Activated CD4-positive, alpha-beta memory T cell treated with anti-CD3 and anti-CD28 coated beads for 36 hours (primary cell): ENCODE measurements at regions not wholly inside any gene's neighbourhood (a gene's known extent, or its start where the extent isn't known, plus 50 kb on each side); places are given as distances from the start of the nearest gene placed in this dataset.

Experiments
- CTCF ChIA-PET: fragments of 350-600 bp; sonication (Branson Sonifier 250); formaldehyde crosslinking; loops from one replicate; lab custom pipeline; 2021; ENCODE audit warnings: antibody characterized with exemption, inconsistent platforms; lab: Charles Lee
- POLR2A ChIA-PET: fragments of 350-600 bp; sonication (Branson Sonifier 250); formaldehyde crosslinking; loops from one replicate; lab custom pipeline; 2021; ENCODE audit warnings: antibody characterized with exemption; lab: Charles Lee
- DNase-seq: peaks from one replicate; pipeline ENCODE4 v3.0.0-alpha.2; 2020
- H3K27ac Mint-ChIP-seq: one replicate; pipeline ENCODE4 v1.8.0; 2021; ENCODE audit warnings: mixed read lengths
- H3K27me3 Mint-ChIP-seq: one replicate; pipeline ENCODE4 v1.8.0; 2021; ENCODE audit warnings: mixed read lengths
- H3K36me3 Mint-ChIP-seq: one replicate; pipeline ENCODE4 v1.8.0; 2021; ENCODE audit warnings: mixed read lengths
- H3K4me1 Mint-ChIP-seq: one replicate; pipeline ENCODE4 v1.8.0; 2021; ENCODE audit warnings: low read depth, mixed read lengths
- H3K4me3 Mint-ChIP-seq: one replicate; pipeline ENCODE4 v1.8.0; 2021; ENCODE audit warnings: mild to moderate bottlenecking, mixed read lengths
- H3K9me3 Mint-ChIP-seq: one replicate; pipeline ENCODE4 v1.8.0; 2021; ENCODE audit warnings: mixed read lengths
- intact Hi-C: fragments of 100-400 bp; cut with micrococcal nuclease; formaldehyde crosslinking; loops from one replicate; pipeline ENCODE4 v1.15.1; 2023

DNA sequence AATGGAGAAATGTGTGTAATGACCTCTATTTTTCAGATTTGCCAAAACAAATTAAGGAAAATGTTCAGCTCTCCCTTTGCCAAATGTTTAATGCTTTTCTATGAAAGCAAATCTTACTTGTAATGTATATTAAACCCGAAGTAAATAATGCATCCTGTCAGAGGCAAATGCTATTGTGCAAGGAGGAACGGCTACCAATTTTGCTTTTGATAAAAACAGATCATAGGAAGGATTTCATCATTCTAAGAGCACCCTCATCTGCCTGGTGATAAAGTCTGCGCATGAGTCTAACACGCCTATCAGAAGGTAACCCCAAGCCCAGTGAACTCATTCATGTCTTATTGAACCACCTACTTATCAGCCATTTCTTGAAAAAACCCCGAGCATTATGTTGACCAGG is 412.4 kb upstream of the MKI67 start:
- no peaks in the 10 kb centered on the region for H3K9me3 Mint-ChIP-seq
- CTCF ChIA-PET, result no interaction called here
- no peak for DNase-seq
- no peaks in the 10 kb centered on the region for H3K4me1 Mint-ChIP-seq
- no peaks in the 10 kb centered on the region for H3K36me3 Mint-ChIP-seq
- H3K27ac Mint-ChIP-seq, result no peak overlapping the region
- intact Hi-C loops, result no loop called here
- H3K27me3 Mint-ChIP-seq, result peaks cover 25% of the 10 kb centered on the region
- H3K4me3 Mint-ChIP-seq, result no peak overlapping the region
- POLR2A ChIA-PET, result no interaction called here

DNA sequence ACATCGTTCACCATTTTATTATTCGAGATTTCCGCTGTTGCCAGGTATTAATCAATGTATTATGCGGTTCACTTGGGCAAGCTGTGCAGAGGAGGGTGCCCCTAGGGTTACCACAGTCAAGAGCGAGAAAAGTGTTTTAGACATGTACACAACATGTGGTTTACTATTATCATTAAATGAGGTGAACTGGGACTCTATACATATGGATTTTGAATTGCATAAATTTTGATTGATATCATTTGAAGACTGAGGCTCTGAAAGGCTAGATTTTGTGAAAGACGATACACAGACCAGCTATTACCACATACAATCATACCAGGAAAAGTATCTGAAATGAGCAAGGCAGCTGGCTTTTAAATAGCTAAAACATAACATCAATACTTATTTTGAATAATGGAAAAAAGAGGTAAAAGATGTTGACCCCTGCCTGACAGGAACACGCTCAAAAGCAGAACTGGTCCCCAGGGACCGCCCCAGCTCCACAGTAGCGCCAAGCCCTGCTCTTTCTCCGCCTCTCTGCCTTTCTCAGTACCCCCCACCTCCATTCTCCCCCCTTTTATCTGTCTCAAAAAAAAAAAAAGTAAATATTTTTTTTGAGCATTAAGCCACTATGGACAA is 413.4 kb upstream of the MKI67 start:
- POLR2A ChIA-PET, result no interaction called here
- intact Hi-C loops, result no loop called here

DNA sequence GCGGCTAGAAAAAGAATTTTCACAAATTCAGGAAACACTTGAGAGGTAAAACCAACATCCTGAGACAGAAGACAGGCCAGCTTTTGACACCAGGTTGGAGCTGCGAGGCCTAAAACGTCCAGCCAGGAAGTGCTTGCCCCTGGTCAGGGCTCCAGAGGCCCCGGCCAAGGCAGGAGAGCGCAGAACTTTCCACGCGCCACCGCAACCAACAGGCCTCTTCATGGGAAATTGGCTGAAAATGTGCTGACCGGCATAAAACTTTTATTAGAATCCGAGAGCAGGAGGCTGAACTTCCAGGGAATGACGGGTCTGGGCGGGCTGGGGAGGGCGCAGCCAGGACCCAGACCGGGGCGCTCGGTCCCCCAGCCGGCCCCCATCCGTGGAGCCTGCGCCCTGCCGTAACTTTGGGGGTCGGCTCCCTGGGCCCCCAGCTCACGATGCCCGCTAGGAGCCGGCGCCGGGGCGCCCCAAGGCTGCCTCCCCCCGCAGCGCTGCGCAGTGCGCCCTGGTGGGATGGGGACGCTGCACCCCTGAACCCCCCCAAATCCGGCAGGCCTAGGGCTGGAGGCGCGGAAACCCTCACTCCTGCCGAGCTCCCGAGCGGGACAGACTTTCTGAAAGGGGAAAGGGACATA is 414.0 kb upstream of the MKI67 start:
- H3K27me3 Mint-ChIP-seq, result peaks cover 23% of the 10 kb centered on the region
- DNase-seq, result no peak
- H3K4me3 Mint-ChIP-seq, result no peak overlapping the region
- no peak overlapping the region for H3K27ac Mint-ChIP-seq
- no peaks in the 10 kb centered on the region for H3K36me3 Mint-ChIP-seq
- H3K9me3 Mint-ChIP-seq, result no peaks in the 10 kb centered on the region
- H3K4me1 Mint-ChIP-seq, result no peaks in the 10 kb centered on the region
- CTCF ChIA-PET, result no interaction called here
- POLR2A ChIA-PET, result no interaction called here
- intact Hi-C loops, result no loop called here

More for the DNA sequence above, 413.4 kb upstream of the MKI67 start:
- CTCF ChIA-PET, result no interaction called here
- Mint-ChIP-seq H3K27ac (no peak overlapping the region), H3K4me3 (no peak overlapping the region), H3K9me3 (no peaks in the 10 kb centered on the region), H3K27me3 (peaks cover 25% of the 10 kb centered on the region), H3K36me3 (no peaks in the 10 kb centered on the region), H3K4me1 (no peaks in the 10 kb centered on the region)
- no peak for DNase-seq

DNA sequence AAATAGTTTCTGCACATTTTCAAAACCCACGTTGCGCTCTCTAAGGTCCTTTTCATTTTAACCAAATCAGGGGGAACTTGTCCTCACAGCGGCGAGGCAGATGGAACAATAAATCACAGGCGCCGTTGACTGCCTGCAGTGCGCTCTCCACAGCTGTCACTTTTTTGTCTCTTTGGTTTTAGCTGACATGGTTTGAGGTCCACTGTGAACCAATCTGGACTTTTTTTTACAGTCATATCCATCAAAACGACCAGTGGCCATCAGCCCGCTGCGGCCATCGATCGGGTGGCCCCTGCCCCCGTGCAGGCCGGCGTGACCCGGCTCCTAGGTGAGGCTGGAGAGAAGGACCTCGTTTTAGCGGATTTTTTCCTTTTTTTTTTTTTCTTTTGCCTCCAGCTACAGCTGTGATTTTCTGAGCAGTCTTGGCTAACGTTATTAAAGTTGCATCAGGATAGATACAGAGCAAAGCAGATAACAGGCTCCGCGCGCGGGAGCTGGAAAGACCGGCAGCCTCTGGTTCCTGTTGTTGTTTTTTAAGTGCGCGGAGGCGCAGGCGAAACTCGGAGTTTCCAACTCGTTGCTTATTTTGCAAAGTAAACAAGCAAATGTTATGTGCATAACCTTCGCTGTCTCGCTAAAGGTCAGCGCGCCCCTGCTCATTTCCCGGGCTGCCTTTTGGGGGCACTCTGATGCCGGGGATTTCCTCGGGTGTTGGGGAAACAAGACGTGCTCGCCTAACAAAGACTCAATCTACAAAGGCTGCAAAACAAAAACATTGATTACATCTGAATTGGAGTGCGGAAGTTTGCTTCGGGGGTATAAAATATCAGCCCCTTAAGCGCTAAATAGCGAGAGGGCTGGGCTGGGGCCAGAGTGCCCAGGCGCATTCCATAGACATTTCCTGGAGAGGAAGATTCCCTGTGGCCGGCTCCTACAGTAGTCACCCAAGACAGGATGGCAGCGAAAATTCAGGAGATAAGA is 414.8 kb upstream of the MKI67 start:
- H3K36me3 Mint-ChIP-seq, result no peaks in the 10 kb centered on the region
- POLR2A ChIA-PET, result no interaction called here
- CTCF ChIA-PET, result no interaction called here
- intact Hi-C loops, result no loop called here
- H3K9me3 Mint-ChIP-seq, result no peaks in the 10 kb centered on the region
- no peaks in the 10 kb centered on the region for H3K4me1 Mint-ChIP-seq
- no peak for DNase-seq
- peaks cover 22% of the 10 kb centered on the region for H3K27me3 Mint-ChIP-seq
- H3K27ac Mint-ChIP-seq, result no peak overlapping the region
- H3K4me3 Mint-ChIP-seq, result no peak overlapping the region

DNA sequence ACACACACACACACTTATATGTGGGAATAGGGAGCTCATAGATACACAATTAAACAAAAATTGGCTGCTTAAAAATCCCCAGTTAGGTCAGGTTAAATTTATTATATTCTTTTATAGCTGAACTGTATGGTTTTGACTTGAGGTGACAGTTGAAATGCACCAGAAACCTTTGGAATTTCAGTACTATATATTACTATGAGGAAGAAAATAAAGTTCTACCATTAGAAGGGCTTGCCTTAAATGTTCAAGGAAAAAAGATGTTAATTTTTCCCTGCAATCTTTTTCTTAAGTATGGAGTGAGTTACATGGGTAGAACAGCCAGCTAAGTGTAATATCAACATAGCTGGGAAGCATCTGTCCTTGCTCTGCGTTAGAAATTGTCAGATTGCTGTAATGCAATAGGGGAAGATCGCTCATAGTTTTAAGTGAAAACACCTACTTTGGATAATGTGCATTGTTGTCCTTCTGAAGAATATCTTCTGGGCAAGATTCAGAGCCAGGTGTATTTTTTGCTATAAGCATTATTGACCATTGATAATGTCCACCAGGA is 415.8 kb upstream of the MKI67 start:
- Mint-ChIP-seq H3K4me3 (no peak overlapping the region), H3K36me3 (no peaks in the 10 kb centered on the region), H3K4me1 (no peaks in the 10 kb centered on the region), H3K9me3 (no peaks in the 10 kb centered on the region), H3K27ac (no peak overlapping the region), H3K27me3 (peaks cover 20% of the 10 kb centered on the region)
- DNase-seq, result no peak
- ChIA-PET CTCF (no interaction called here), POLR2A (no interaction called here)
- intact Hi-C loops, result no loop called here

DNA sequence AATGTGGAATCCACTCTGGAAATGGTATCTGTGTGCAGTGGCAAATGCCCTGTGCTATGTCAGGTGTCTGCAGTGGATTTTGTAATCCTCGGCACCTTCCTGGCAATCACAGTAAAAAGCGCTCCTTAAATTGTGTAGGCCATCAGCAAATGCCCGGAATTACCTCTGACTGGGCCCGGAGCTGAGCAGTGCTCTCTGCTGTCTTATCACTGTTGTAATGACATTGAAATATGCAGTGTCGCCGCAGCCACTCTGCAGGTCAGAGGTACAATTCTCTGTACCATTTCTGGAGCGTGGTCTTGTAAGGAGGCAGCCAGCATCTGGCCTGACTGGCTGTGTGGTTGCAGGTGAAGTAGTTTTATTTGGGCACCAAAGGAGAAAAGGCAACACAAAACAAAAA is 416.4 kb upstream of the MKI67 start:
- H3K36me3 Mint-ChIP-seq, result no peaks in the 10 kb centered on the region
- H3K9me3 Mint-ChIP-seq, result no peaks in the 10 kb centered on the region
- ChIA-PET POLR2A (no interaction called here), CTCF (no interaction called here)
- DNase-seq, result no peak
- intact Hi-C loops, result no loop called here
- H3K4me3 Mint-ChIP-seq, result no peak overlapping the region
- H3K27me3 Mint-ChIP-seq, result peaks cover 20% of the 10 kb centered on the region
- H3K4me1 Mint-ChIP-seq, result no peaks in the 10 kb centered on the region
- no peak overlapping the region for H3K27ac Mint-ChIP-seq

DNA sequence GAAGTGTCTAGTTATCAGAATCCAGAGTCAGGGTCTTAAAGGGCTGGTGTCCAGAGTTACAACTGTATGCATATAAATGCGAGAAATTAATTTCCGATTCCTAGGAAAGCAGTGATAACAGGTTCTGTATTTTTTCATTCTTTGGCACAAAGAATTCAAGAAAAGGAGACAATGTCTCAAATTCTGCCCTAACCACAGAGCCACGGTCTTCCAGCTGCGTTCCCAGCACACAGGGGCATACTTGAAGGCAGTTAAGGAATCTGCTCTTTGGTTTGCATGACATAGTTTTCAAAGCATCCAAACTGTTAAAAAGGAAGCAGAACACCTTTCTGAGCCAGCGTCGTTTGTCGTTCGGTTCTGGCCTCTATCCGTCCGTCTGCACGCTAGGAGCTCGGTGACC is 416.9 kb upstream of the MKI67 start:
- no peak for DNase-seq
- ChIA-PET CTCF (no interaction called here), POLR2A (no interaction called here)
- Mint-ChIP-seq H3K36me3 (no peaks in the 10 kb centered on the region), H3K4me3 (no peak overlapping the region), H3K9me3 (no peaks in the 10 kb centered on the region), H3K4me1 (no peaks in the 10 kb centered on the region), H3K27me3 (peaks cover 20% of the 10 kb centered on the region), H3K27ac (no peak overlapping the region)
- intact Hi-C loops, result no loop called here

DNA sequence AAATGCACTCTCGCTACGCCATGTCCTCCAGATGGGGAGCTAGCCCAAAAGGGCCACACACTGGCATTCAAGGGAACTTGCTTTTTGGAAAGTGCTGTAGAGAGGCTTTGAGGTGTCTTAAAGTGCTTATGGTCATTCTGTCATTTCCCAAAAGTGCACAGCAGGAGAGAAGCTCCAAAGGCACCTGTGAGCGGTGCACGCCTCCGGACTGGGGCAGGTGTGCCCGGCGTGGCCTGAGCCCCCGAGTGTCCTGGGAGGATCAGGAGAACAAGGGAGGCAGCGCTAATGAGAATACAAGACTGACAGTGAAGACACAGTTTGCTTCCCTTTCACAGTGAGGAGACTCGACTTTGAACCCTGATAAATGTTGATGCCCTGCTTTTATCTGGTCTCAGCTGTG is 419.0 kb upstream of the MKI67 start:
- DNase-seq, result no peak
- Mint-ChIP-seq H3K4me3 (no peak overlapping the region), H3K36me3 (no peaks in the 10 kb centered on the region), H3K4me1 (no peaks in the 10 kb centered on the region), H3K27ac (no peak overlapping the region), H3K27me3 (peaks cover 9% of the 10 kb centered on the region), H3K9me3 (no peaks in the 10 kb centered on the region)
- ChIA-PET POLR2A (no interaction called here), CTCF (no interaction called here)
- intact Hi-C loops, result no loop called here

DNA sequence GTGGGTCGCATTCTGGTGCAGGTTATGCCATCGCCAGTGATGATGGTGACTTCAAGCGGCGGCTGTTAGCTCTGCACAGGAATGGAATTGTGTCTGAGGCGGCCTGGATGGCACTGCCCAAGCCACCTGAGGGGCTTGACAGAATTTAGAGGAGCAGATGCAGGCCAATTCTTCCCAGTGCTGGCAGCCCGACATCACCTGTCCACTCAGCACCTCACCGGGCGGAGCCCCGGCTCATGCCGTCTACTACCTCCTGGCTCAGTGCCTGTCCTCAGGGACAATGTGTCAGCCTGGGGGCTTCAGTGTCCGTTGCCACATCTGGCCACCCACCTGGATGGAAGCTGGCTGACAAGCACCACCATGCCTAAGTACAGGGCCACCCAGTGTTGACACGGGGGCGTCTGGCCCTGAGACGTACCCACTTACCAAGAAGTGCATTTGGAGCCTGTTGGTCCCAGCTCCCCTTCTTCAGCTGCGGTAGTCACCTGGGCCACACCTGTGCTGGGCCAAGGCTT is 420.5 kb upstream of the MKI67 start:
- intact Hi-C loops, result no loop called here
- H3K27me3 Mint-ChIP-seq, result peaks cover 3% of the 10 kb centered on the region
- H3K27ac Mint-ChIP-seq, result no peak overlapping the region
- no peak for DNase-seq
- H3K4me1 Mint-ChIP-seq, result no peaks in the 10 kb centered on the region
- H3K4me3 Mint-ChIP-seq, result no peak overlapping the region
- H3K9me3 Mint-ChIP-seq, result no peaks in the 10 kb centered on the region
- ChIA-PET POLR2A (no interaction called here), CTCF (no interaction called here)
- H3K36me3 Mint-ChIP-seq, result no peaks in the 10 kb centered on the region

DNA sequence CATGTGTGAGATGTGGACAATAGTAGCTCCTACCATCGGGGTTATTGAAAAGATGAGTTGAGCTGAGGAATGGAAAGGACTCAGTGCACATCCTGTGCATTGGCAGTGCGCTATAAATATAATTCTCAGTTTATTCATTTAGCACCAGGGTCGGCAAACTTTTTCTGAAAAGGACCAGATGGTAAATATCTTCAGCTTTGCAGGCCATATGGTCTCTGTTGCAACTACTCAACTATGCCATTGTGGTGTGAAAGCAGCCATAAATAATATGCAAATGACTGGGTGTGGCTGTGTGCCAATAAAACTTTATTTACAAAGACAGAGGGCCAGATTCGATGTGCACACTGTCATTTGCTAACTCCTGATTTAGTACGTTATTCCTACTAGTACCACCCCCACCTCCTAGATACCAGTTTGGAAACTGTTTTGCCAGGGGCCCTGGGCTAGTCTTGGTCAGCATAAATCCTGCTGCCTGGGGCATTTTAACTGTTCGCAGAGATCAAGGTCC is 422.9 kb upstream of the MKI67 start:
- no peaks in the 10 kb centered on the region for H3K36me3 Mint-ChIP-seq
- POLR2A ChIA-PET, result no interaction called here
- DNase-seq, result no peak

DNA sequence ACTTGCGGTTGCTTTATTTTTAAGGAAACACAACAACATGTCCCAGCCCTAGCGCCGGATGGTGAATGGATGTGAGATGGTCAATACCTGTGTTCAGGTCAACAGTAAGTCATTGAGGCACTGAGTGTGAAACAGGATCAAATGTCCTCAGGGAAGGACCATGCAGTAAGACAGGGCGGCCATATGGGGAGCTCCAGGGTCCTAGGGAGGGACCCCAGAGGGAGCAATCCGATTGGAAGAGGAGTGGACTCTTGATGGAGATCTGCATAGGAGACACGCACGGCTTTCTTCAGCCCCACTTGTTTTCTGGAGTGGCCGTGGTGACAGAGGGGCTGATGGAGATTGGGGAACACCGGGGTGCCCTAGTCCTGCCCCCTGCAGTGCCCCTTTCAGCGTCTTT is 423.8 kb upstream of the MKI67 start:
- intact Hi-C loops, result no loop called here
- Mint-ChIP-seq H3K27ac (no peak overlapping the region), H3K9me3 (no peaks in the 10 kb centered on the region), H3K4me3 (no peak overlapping the region), H3K27me3 (no peaks in the 10 kb centered on the region), H3K4me1 (no peaks in the 10 kb centered on the region), H3K36me3 (no peaks in the 10 kb centered on the region)
- DNase-seq, result no peak
- CTCF ChIA-PET, result no interaction called here
- POLR2A ChIA-PET, result no interaction called here

More for the DNA sequence above, 422.9 kb upstream of the MKI67 start:
- CTCF ChIA-PET, result no interaction called here
- Mint-ChIP-seq H3K4me1 (no peaks in the 10 kb centered on the region), H3K4me3 (no peak overlapping the region), H3K9me3 (no peaks in the 10 kb centered on the region), H3K27me3 (no peaks in the 10 kb centered on the region), H3K27ac (no peak overlapping the region)
- intact Hi-C loops, result no loop called here

DNA sequence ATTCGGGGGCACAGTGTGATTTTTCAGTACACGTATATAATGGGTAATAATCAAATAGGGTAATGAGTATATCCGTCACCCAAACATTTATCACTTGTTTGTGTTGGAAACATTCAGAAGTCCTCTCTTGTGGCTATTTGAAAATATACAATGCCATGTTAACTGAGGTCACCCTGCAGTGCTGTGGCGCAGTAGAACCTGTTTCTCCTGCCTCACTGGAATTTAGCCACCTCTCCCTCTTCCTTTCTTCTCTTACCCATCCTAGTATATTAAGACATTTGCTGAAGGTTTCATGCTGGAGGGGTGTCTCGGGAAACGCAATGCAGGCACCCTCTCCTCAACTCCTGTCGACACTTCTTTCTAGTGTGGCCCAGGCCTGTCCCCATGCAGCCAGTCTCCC is 425.3 kb upstream of the MKI67 start:
- peaks cover 1% of the 10 kb centered on the region for H3K27me3 Mint-ChIP-seq
- POLR2A ChIA-PET, result no interaction called here
- DNase-seq, result no peak
- no peaks in the 10 kb centered on the region for H3K4me1 Mint-ChIP-seq
- H3K9me3 Mint-ChIP-seq, result no peaks in the 10 kb centered on the region
- CTCF ChIA-PET, result no interaction called here
- intact Hi-C loops, result no loop called here
- no peaks in the 10 kb centered on the region for H3K36me3 Mint-ChIP-seq
- no peak overlapping the region for H3K27ac Mint-ChIP-seq
- H3K4me3 Mint-ChIP-seq, result no peak overlapping the region
